Keratinocyte (primary cell): ENCODE measurements at regions not wholly inside any gene's neighbourhood (a gene's known extent, or its start where the extent isn't known, plus 50 kb on each side); places are given as distances from the start of the nearest gene placed in this dataset.

ENCODE experiments used
- DNase-seq: peaks from one replicate; pipeline ENCODE4 v3.0.0-alpha.2; 2011; ENCODE audit warnings: low read depth, missing footprints, low spot score
- FAIRE-seq: peaks from 2 replicates; lab custom pipeline; 2011; peaks lifted over from hg19 to GRCh38; lab: Jason Lieb, UNC
- H2AFZ ChIP-seq: 2 replicates; pipeline ENCODE4 v1.6.0; 2012; ENCODE audit warnings: low read length, control low read depth, inconsistent platforms; ENCODE audit not compliant: control insufficient read depth
- H3K27ac ChIP-seq: 2 replicates; pipeline ENCODE4 v1.5.1; 2011; ENCODE audit warnings: low read length; ENCODE audit not compliant: control insufficient read depth, insufficient read depth
- H3K27me3 ChIP-seq: 3 replicates; pipeline ENCODE4 v1.6.0; 2011; ENCODE audit warnings: low read length; ENCODE audit not compliant: control insufficient read depth, insufficient read depth; ENCODE audit errors: extremely low read depth
- H3K36me3 ChIP-seq, 2 experiments: 2 replicates in 1 of 2; 3 replicates in 1 of 2; pipeline ENCODE4 v1.5.1; 2011; ENCODE audit warnings: low read length in 2 of 2, mild to moderate bottlenecking in 1 of 2; ENCODE audit not compliant: control insufficient read depth in 2 of 2, insufficient read depth in 2 of 2; ENCODE audit errors: extremely low read depth in 1 of 2
- H3K4me1 ChIP-seq: 3 replicates; pipeline ENCODE4 v1.5.1; 2011; ENCODE audit warnings: low read length; ENCODE audit not compliant: control insufficient read depth, insufficient read depth; ENCODE audit errors: extremely low read depth
- H3K4me2 ChIP-seq: 3 replicates; pipeline ENCODE4 v1.6.0; 2011; ENCODE audit warnings: low read depth, low read length; ENCODE audit not compliant: control insufficient read depth, insufficient read depth; ENCODE audit errors: extremely low read depth
- H3K4me3 ChIP-seq, 3 experiments: fragments of 200-600 bp in 1 of 3; sonication (generic) in 1 of 3; 2 replicates in 2 of 3; 3 replicates in 1 of 3; pipeline ENCODE4 v1.5.1; 2011 to 2016; ENCODE audit warnings: low read length in 3 of 3, mild to moderate bottlenecking in 3 of 3, control low read depth in 2 of 3, inconsistent platforms in 1 of 3, low read depth in 1 of 3, mixed read lengths in 1 of 3, mixed run types in 1 of 3, moderate library complexity in 1 of 3; ENCODE audit not compliant: control insufficient read depth in 2 of 3, insufficient read depth in 2 of 3; ENCODE audit errors: extremely low read depth in 1 of 3
- H3K79me2 ChIP-seq: 2 replicates; pipeline ENCODE4 v1.6.0; 2012; ENCODE audit warnings: low read length; ENCODE audit not compliant: control insufficient read depth, insufficient read depth
- H3K9ac ChIP-seq: 3 replicates; pipeline ENCODE4 v1.6.0; 2011; ENCODE audit warnings: low read length; ENCODE audit not compliant: control insufficient read depth, insufficient read depth; ENCODE audit errors: extremely low read depth
- H3K9me1 ChIP-seq: 3 replicates; pipeline ENCODE4 v1.6.0; 2011; ENCODE audit warnings: low read length; ENCODE audit not compliant: control insufficient read depth, insufficient read depth; ENCODE audit errors: extremely low read depth
- H3K9me3 ChIP-seq: 2 replicates; pipeline ENCODE4 v1.5.1; 2012; ENCODE audit warnings: low read depth, low read length; ENCODE audit not compliant: control insufficient read depth
- H4K20me1 ChIP-seq: 3 replicates; pipeline ENCODE4 v1.6.0; 2011; ENCODE audit warnings: low read length; ENCODE audit not compliant: control insufficient read depth, insufficient read depth; ENCODE audit errors: extremely low read depth
- EZH2 ChIP-seq: IDR thresholded peaks from one replicate; pipeline ENCODE4 v1.6.1; 2012; ENCODE audit warnings: inconsistent platforms, mild to moderate bottlenecking, low read length, moderate library complexity
- dilution Hi-C: fragments of 300-500 bp; cut with MboI; formaldehyde crosslinking; loops from one replicate; pipeline ENCODE4 v1.7.0; 2020; ENCODE audit warnings: low sequenced_read_pairs; ENCODE audit not compliant: extremely low pct_ligation_motif_present
- TF ChIP-seq, protein P1 (sequence below), 3 experiments: IDR thresholded peaks in 1 of 3; conservative IDR thresholded peaks in 1 of 3; optimal IDR thresholded peaks in 1 of 3; 2 replicates in 2 of 3; 3 replicates in 1 of 3; pipeline versions ENCODE3 to v1.5.1; 2011; ENCODE audit warnings: low read length in 3 of 3, mild to moderate bottlenecking in 3 of 3, moderate library complexity in 2 of 3, control low read depth in 1 of 3, inconsistent platforms in 1 of 3; ENCODE audit not compliant: insufficient read depth in 2 of 3; ENCODE audit errors: extremely low read depth in 1 of 3

GRCh38 chr13:65609350-65609749 is 1620.8 kb downstream of the PCDH9 start:
- Histone ChIP-seq H3K27ac (no peak overlapping the region), H3K9me3 (no peaks in the 10 kb centered on the region), H3K4me1 (no peaks in the 10 kb centered on the region), H3K9me1 (no peaks in the 10 kb centered on the region), H3K36me3 (no peaks in the 10 kb centered on the region), H3K27me3 (no peaks in the 10 kb centered on the region), H2AFZ (no peak overlapping the region), H3K79me2 (no peaks in the 10 kb centered on the region), H3K4me3 (no peak overlapping the region), H4K20me1 (no peaks in the 10 kb centered on the region), H3K4me2 (no peak overlapping the region), H3K9ac (no peak overlapping the region)
- DNase-seq (no peak), FAIRE-seq (no peak)
- TF ChIP-seq, protein P1, sequence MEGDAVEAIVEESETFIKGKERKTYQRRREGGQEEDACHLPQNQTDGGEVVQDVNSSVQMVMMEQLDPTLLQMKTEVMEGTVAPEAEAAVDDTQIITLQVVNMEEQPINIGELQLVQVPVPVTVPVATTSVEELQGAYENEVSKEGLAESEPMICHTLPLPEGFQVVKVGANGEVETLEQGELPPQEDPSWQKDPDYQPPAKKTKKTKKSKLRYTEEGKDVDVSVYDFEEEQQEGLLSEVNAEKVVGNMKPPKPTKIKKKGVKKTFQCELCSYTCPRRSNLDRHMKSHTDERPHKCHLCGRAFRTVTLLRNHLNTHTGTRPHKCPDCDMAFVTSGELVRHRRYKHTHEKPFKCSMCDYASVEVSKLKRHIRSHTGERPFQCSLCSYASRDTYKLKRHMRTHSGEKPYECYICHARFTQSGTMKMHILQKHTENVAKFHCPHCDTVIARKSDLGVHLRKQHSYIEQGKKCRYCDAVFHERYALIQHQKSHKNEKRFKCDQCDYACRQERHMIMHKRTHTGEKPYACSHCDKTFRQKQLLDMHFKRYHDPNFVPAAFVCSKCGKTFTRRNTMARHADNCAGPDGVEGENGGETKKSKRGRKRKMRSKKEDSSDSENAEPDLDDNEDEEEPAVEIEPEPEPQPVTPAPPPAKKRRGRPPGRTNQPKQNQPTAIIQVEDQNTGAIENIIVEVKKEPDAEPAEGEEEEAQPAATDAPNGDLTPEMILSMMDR (optimal IDR thresholded peaks at IDR 0.05 in 1 of 3, IDR thresholded peaks at IDR 0.05 in 1 of 3, conservative IDR thresholded peaks at IDR 0.05 in 1 of 3; ENCODE audit: extremely low read depth in 1 of 3, insufficient read depth in 2 of 3, low read length in 3 of 3): no peak
- no peak for TF ChIP-seq EZH2
- dilution Hi-C loops: no loop called here

- H3K9me1 ChIP-seq: no peaks in the 10 kb centered on the region
- TF ChIP-seq EZH2: no peak
- no peak overlapping the region for H3K27ac ChIP-seq
- no peak overlapping the region for H3K9ac ChIP-seq
- no peaks in the 10 kb centered on the region for H3K27me3 ChIP-seq
- no peak overlapping the region for H3K4me3 ChIP-seq
- H4K20me1 ChIP-seq: no peaks in the 10 kb centered on the region
- dilution Hi-C loops: no loop called here
- H3K79me2 ChIP-seq: no peaks in the 10 kb centered on the region
- no peaks in the 10 kb centered on the region for H3K36me3 ChIP-seq
- H3K4me1 ChIP-seq: no peaks in the 10 kb centered on the region
- H2AFZ ChIP-seq: no peak overlapping the region
- FAIRE-seq: no peak
- no peak overlapping the region for H3K4me2 ChIP-seq
- no peaks in the 10 kb centered on the region for H3K9me3 ChIP-seq
- DNase-seq: no peak
Observed at GRCh38 chr13:65606622-65607021, 1623.5 kb downstream of the PCDH9 start.

DNA sequence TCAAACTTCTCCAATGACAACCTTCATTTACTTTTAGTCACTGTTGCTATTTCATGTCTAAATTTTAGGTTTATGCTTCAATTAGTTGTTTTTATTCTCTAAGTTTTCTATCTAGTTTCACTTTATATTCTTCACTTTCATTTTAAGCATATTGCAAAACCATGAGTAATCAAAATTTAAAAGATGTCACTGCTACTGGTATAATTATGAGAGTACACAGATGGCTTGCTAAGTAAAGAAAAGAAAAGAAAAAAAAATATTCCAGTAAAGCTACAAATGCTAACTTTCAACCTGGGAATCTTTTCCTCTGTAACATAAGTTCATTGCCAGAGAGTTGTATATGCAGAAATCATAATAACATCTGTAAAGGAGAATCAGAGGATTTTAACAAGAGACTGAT is 1624.7 kb downstream of the PCDH9 start:
- Histone ChIP-seq H2AFZ (no peak overlapping the region), H3K27ac (no peak overlapping the region), H3K79me2 (no peaks in the 10 kb centered on the region), H4K20me1 (no peaks in the 10 kb centered on the region), H3K9ac (no peak overlapping the region), H3K9me3 (no peaks in the 10 kb centered on the region), H3K4me3 (no peak overlapping the region), H3K27me3 (no peaks in the 10 kb centered on the region), H3K9me1 (no peaks in the 10 kb centered on the region), H3K4me1 (no peaks in the 10 kb centered on the region), H3K36me3 (no peaks in the 10 kb centered on the region), H3K4me2 (no peak overlapping the region)
- TF ChIP-seq, protein P1 (optimal IDR thresholded peaks at IDR 0.05 in 1 of 3, IDR thresholded peaks at IDR 0.05 in 1 of 3, conservative IDR thresholded peaks at IDR 0.05 in 1 of 3; ENCODE audit: extremely low read depth in 1 of 3, insufficient read depth in 2 of 3, low read length in 3 of 3): no peak
- dilution Hi-C loops: no loop called here
- no peak for FAIRE-seq
- no peak for DNase-seq
